ENCODE measurements at regions not wholly inside any gene's neighbourhood (a gene's known extent, or its start where the extent isn't known, plus 50 kb on each side); places are given as distances from the start of the nearest gene placed in this dataset.
A peak's percentile ranks its signal among the peaks of the same experiment; 100 is the strongest.

- peak; percentile 78 for ATAC-seq
- TF ChIP-seq ZFP3 (CRISPR knock-in tag; IDR thresholded peaks at IDR 0.05) (no peak), TSHZ2 (CRISPR knock-in tag; IDR thresholded peaks at IDR 0.05) (peak; percentile 73), ARNTL (CRISPR knock-in tag; IDR thresholded peaks at IDR 0.05; ENCODE audit: borderline replicate concordance, low read depth) (no peak), TOX (CRISPR knock-in tag; IDR thresholded peaks at IDR 0.05; ENCODE audit: borderline replicate concordance) (peak; percentile 27; the same call in 1 of the 2 replicates), POU6F1 (CRISPR knock-in tag; IDR thresholded peaks at IDR 0.05; ENCODE audit: borderline replicate concordance, low read depth) (no peak), ISL1 (CRISPR knock-in tag; IDR thresholded peaks at IDR 0.05) (peak; percentile 89), CSDC2 (CRISPR knock-in tag; IDR thresholded peaks at IDR 0.05) (no peak), ESRRG (CRISPR knock-in tag; IDR thresholded peaks at IDR 0.05) (no peak), CSRNP3 (CRISPR knock-in tag; IDR thresholded peaks at IDR 0.05) (no peak), CREB5 (CRISPR knock-in tag; IDR thresholded peaks at IDR 0.05; ENCODE audit: low read depth) (no peak), TCF4 (CRISPR knock-in tag; IDR thresholded peaks at IDR 0.05; ENCODE audit: borderline replicate concordance) (0 out of 2 replicates have a peak, but pooled peaks have one; percentile 49), ZNF565 (CRISPR knock-in tag; conservative IDR thresholded peaks at IDR 0.05; ENCODE audit: low read depth) (no peak), ZC3H10 (CRISPR knock-in tag; IDR thresholded peaks at IDR 0.05) (0 out of 2 replicates have a peak, but pooled peaks have one; percentile 35), PATZ1 (CRISPR knock-in tag; IDR thresholded peaks at IDR 0.05; ENCODE audit: borderline replicate concordance) (no peak), ZFP30 (CRISPR knock-in tag; IDR thresholded peaks at IDR 0.05) (no peak), SNAI2 (CRISPR knock-in tag; IDR thresholded peaks at IDR 0.05) (no peak), GLIS3 (CRISPR knock-in tag; IDR thresholded peaks at IDR 0.05) (no peak), PPARA (CRISPR knock-in tag; IDR thresholded peaks at IDR 0.05; ENCODE audit: borderline replicate concordance) (no peak), ZNF8 (CRISPR knock-in tag; IDR thresholded peaks at IDR 0.05) (no peak), ZNF70 (CRISPR knock-in tag; IDR thresholded peaks at IDR 0.05) (no peak)
Observed at GRCh38 chr18:43934781-43935471, 657.6 kb upstream of the SYT4 start.

GRCh38 chr18:43936176-43936575 lies 658.9 kb upstream of the SYT4 start:
- ATAC-seq: no peak
- TF ChIP-seq ZFP30 (CRISPR knock-in tag; IDR thresholded peaks at IDR 0.05) (no peak), ARNTL (CRISPR knock-in tag; IDR thresholded peaks at IDR 0.05; ENCODE audit: borderline replicate concordance, low read depth) (no peak), ZFP3 (CRISPR knock-in tag; IDR thresholded peaks at IDR 0.05) (no peak), PATZ1 (CRISPR knock-in tag; IDR thresholded peaks at IDR 0.05; ENCODE audit: borderline replicate concordance) (no peak), POU6F1 (CRISPR knock-in tag; IDR thresholded peaks at IDR 0.05; ENCODE audit: borderline replicate concordance, low read depth) (no peak), RARB (CRISPR knock-in tag; IDR thresholded peaks at IDR 0.05) (no peak), ZNF70 (CRISPR knock-in tag; IDR thresholded peaks at IDR 0.05) (no peak), ZC3H10 (CRISPR knock-in tag; IDR thresholded peaks at IDR 0.05) (no peak), SNAI2 (CRISPR knock-in tag; IDR thresholded peaks at IDR 0.05) (no peak), BACH2 (CRISPR knock-in tag; IDR thresholded peaks at IDR 0.05; ENCODE audit: borderline replicate concordance) (no peak), OSR1 (CRISPR knock-in tag; IDR thresholded peaks at IDR 0.05) (no peak), TSHZ2 (CRISPR knock-in tag; IDR thresholded peaks at IDR 0.05) (no peak)

Data from SK-N-SH treated with all-trans-retinoic acid at 6 μM for 48 hours (cell line).